ENCODE measurements at regions not wholly inside any gene's neighbourhood (a gene's known extent, or its start where the extent isn't known, plus 50 kb on each side); places are given as distances from the start of the nearest gene placed in this dataset.
"Not testable (repeated sequence)": the region's sequence is repeated elsewhere in the genome, so short reads cannot be mapped to it uniquely, and the experiment has no call there.

- no peak for DNase-seq (ENCODE audit: low read depth)
These were observed 1078.3 kb upstream of the EDIL3 start for GRCh38 chr5:85462957-85463356.

DNA sequence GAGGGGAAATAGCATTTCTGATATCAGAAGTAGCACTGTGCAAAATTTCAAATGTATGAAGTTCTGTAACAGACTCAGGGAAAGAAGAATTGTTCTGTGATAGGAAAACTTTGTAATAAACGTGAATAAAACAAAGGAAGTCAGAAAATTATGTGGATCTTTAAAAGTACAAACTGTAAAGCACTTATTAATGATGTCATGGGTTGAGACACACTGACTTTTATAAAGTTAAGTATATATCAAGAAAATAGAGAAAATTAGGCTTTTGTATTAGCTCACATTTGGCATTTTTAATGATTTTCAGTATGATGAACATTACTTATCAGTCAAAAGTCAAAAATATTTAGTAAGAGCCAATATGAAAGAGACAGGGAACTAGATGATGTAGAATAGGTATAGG is 1081.7 kb upstream of the EDIL3 start:
- no peak overlapping the region for H3K4me3 ChIP-seq (ENCODE audit: low read length)
- TF ChIP-seq, protein P1, sequence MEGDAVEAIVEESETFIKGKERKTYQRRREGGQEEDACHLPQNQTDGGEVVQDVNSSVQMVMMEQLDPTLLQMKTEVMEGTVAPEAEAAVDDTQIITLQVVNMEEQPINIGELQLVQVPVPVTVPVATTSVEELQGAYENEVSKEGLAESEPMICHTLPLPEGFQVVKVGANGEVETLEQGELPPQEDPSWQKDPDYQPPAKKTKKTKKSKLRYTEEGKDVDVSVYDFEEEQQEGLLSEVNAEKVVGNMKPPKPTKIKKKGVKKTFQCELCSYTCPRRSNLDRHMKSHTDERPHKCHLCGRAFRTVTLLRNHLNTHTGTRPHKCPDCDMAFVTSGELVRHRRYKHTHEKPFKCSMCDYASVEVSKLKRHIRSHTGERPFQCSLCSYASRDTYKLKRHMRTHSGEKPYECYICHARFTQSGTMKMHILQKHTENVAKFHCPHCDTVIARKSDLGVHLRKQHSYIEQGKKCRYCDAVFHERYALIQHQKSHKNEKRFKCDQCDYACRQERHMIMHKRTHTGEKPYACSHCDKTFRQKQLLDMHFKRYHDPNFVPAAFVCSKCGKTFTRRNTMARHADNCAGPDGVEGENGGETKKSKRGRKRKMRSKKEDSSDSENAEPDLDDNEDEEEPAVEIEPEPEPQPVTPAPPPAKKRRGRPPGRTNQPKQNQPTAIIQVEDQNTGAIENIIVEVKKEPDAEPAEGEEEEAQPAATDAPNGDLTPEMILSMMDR (conservative IDR thresholded peaks at IDR 0.05; ENCODE audit: low read length): no peak

More at GRCh38 chr5:85462957-85463356, 1078.3 kb upstream of the EDIL3 start:
- TF ChIP-seq, protein P1 (conservative IDR thresholded peaks at IDR 0.05; ENCODE audit: low read length): no peak
- H3K4me3 ChIP-seq (ENCODE audit: low read length): no peak overlapping the region

GRCh38 chr5:85472749-85473148 is 1088.1 kb upstream of the EDIL3 start:
- DNase-seq (ENCODE audit: low read depth): no peak
- TF ChIP-seq, protein P1 (conservative IDR thresholded peaks at IDR 0.05; ENCODE audit: low read length): no peak

More for the DNA sequence above, 1081.7 kb upstream of the EDIL3 start:
- no peak for DNase-seq (ENCODE audit: low read depth)

GRCh38 chr5:85475151-85475550 is 1090.5 kb upstream of the EDIL3 start:
- not testable (repeated sequence) for H3K4me3 ChIP-seq (ENCODE audit: low read length); DNase-seq (ENCODE audit: low read depth)

More at GRCh38 chr5:85472749-85473148, 1088.1 kb upstream of the EDIL3 start:
- H3K4me3 ChIP-seq (ENCODE audit: low read length): no peak overlapping the region

- no peak overlapping the region for H3K4me3 ChIP-seq (ENCODE audit: low read length)
- TF ChIP-seq, protein P1 (conservative IDR thresholded peaks at IDR 0.05; ENCODE audit: low read length): no peak
- DNase-seq (ENCODE audit: low read depth): no peak
These were observed 1091.9 kb upstream of the EDIL3 start for GRCh38 chr5:85476617-85477016.

GRCh38 chr5:85479849-85480248 is 1095.2 kb upstream of the EDIL3 start:
- TF ChIP-seq, protein P1 (conservative IDR thresholded peaks at IDR 0.05; ENCODE audit: low read length): no peak
- no peak overlapping the region for H3K4me3 ChIP-seq (ENCODE audit: low read length)
- DNase-seq (ENCODE audit: low read depth): no peak

DNA sequence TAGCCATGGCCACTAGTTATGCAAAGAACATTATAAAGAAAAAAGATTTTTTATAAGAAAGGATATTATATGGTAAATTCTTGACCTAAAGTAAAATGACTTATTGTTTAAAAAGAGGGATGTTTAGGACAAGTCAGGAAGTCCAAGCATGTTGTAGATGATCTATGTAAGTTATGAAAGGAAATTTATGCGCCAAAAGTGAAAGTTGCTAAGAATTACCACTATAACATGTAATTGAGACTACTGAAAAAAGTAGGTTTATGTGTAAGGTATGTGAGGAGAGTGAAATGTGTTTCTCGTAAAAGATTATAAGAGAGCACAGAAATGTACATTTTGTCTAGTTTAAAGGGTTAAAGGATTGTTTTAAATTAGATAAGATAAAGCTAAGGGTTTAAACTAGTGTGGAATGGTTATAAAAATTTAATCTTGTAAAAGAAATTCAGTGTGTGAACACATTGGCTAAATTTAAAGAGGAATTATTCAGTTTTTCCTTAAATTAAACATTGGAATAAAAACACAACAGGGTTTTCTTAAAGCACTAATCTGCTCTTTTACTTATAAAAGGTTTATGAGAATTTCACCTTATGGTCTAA is 1100.4 kb upstream of the EDIL3 start:
- TF ChIP-seq, protein P1 (conservative IDR thresholded peaks at IDR 0.05; ENCODE audit: low read length): no peak
- no peak for DNase-seq (ENCODE audit: low read depth)
- no peak overlapping the region for H3K4me3 ChIP-seq (ENCODE audit: low read length)

Measured in AG10803 (cell line).